GM23338 (cell line): ENCODE measurements at regions not wholly inside any gene's neighbourhood (a gene's known extent, or its start where the extent isn't known, plus 50 kb on each side); places are given as distances from the start of the nearest gene placed in this dataset.

Experiments
- CREB1 ChIP-seq: fragments of 250-450 bp; sonication (Bioruptor Pico); IDR thresholded peaks from 2 replicates; pipeline ENCODE4 v1.5.0; 2020; ENCODE audit warnings: low read depth, mild to moderate bottlenecking, moderate library complexity
- CTCF ChIP-seq, 2 experiments: fragments of 200-600 bp in 1 of 2; sonication (generic) in 1 of 2; conservative IDR thresholded peaks; 2 replicates each; pipeline versions ENCODE4 v1.5.1 to v1.6.1; 2016 to 2017; ENCODE audit warnings: antibody characterized with exemption in 2 of 2, low read depth in 2 of 2, mild to moderate bottlenecking in 2 of 2, moderate library complexity in 1 of 2
- EZH2 ChIP-seq: fragments of 200-600 bp; sonication (generic); IDR thresholded peaks from one replicate; pipeline ENCODE4 v1.8.0; 2017; ENCODE audit warnings: antibody characterized with exemption, mild to moderate bottlenecking, low read depth; ENCODE audit not compliant: unreplicated experiment
- EZH2phosphoT487 ChIP-seq: fragments of 200-600 bp; sonication (generic); IDR thresholded peaks from one replicate; pipeline ENCODE4 v1.8.1; 2018; ENCODE audit warnings: antibody characterized with exemption; ENCODE audit not compliant: unreplicated experiment
- JUNB ChIP-seq: IDR thresholded peaks from one replicate; pipeline ENCODE4 v1.6.1; 2016; ENCODE audit warnings: antibody characterized with exemption; ENCODE audit not compliant: unreplicated experiment
- POLR2AphosphoS5 ChIP-seq: IDR thresholded peaks from 2 replicates; pipeline ENCODE4 v1.6.1; 2016; ENCODE audit warnings: antibody characterized with exemption, low read depth
- REST ChIP-seq: IDR thresholded peaks from one replicate; pipeline ENCODE4 v1.6.1; 2018; ENCODE audit warnings: antibody characterized with exemption; ENCODE audit not compliant: unreplicated experiment
- STAT1 ChIP-seq: IDR thresholded peaks from one replicate; pipeline ENCODE4 v1.6.1; 2016; ENCODE audit warnings: antibody characterized with exemption; ENCODE audit not compliant: unreplicated experiment
- ZNF331 ChIP-seq: fragments of 250-450 bp; sonication (Bioruptor Pico); IDR thresholded peaks from 2 replicates; pipeline ENCODE4 v1.5.0; 2020; ENCODE audit warnings: low read depth, mild to moderate bottlenecking, moderate library complexity
- ZNF462 ChIP-seq: fragments of 250-450 bp; sonication (Bioruptor Pico); IDR thresholded peaks from 2 replicates; pipeline ENCODE4 v1.5.0; 2020; ENCODE audit warnings: mild to moderate bottlenecking, moderate library complexity
- TF ChIP-seq, protein P1 (sequence below): IDR thresholded peaks from 2 replicates; pipeline ENCODE4 v1.6.1; 2016; ENCODE audit warnings: antibody characterized with exemption

GRCh38 chr6:153424719-153425400, 293.8 kb upstream of the RGS17 start:
- TF ChIP-seq CTCF (conservative IDR thresholded peaks at IDR 0.05; ENCODE audit: low read depth in 2 of 2) (no peak), EZH2phosphoT487 (no peak), EZH2 (no peak), POLR2AphosphoS5 (no peak), REST (no peak), STAT1 (no peak), JUNB (no peak), CREB1 (CRISPR knock-in tag) (no peak), ZNF331 (CRISPR knock-in tag) (no peak), ZNF462 (CRISPR knock-in tag) (no peak)
- TF ChIP-seq, protein P1, sequence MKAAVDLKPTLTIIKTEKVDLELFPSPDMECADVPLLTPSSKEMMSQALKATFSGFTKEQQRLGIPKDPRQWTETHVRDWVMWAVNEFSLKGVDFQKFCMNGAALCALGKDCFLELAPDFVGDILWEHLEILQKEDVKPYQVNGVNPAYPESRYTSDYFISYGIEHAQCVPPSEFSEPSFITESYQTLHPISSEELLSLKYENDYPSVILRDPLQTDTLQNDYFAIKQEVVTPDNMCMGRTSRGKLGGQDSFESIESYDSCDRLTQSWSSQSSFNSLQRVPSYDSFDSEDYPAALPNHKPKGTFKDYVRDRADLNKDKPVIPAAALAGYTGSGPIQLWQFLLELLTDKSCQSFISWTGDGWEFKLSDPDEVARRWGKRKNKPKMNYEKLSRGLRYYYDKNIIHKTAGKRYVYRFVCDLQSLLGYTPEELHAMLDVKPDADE: no peak
